Activated CD4-positive, CD25-positive, alpha-beta regulatory T cell treated with anti-CD3 and anti-CD28 coated beads, Interleukin-2, amount 50 U/mL, for 16 hours (primary cell): ENCODE measurements at regions not wholly inside any gene's neighbourhood (a gene's known extent, or its start where the extent isn't known, plus 50 kb on each side); places are given as distances from the start of the nearest gene placed in this dataset.
"Not testable (repeated sequence)": the region's sequence is repeated elsewhere in the genome, so short reads cannot be mapped to it uniquely, and the experiment has no call there.

ENCODE experiments used
- DNase-seq: peaks from one replicate; pipeline ENCODE4 v3.0.0-alpha.2; 2020; ENCODE audit warnings: low read depth, low spot score

DNA sequence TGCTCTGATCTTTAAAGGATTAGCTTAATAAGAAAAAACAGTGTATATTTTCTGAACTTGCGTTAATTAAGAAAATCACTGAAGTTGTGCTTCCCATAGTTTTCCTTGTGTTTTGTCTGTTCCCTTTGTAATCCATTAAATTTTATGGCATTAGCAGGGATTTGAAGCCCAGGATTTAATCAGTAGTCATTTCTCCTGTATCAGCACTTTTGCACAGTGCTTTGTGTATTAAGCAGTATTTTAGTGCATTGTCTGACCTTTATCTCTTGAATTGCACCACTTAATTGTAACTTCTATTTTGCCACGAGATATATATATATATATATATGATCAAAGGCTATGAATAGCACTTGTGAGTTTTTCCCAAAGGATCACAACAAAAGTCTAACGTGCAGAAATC lies 133.7 kb downstream of the S1PR1 start:
- no peak for DNase-seq

DNA sequence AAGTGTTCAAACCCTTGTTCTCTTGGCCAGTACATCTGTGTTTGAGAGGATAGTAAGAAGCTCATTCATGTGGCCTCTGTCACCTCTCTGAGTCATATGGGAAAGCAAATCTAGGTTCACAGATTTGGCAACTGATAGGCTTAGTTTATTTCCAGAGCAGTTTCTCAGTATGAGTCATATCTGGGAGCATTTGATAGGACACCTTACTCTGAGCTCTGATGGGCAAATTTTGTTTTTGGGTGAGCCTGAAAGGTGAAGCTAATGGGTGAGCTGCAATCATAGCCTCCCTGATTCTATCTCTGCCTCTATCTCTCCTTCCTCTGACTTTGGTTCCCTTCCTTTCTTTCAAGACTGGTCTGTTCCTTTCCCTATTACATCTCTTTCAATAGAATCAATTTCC lies 134.4 kb downstream of the S1PR1 start:
- no peak for DNase-seq

DNA sequence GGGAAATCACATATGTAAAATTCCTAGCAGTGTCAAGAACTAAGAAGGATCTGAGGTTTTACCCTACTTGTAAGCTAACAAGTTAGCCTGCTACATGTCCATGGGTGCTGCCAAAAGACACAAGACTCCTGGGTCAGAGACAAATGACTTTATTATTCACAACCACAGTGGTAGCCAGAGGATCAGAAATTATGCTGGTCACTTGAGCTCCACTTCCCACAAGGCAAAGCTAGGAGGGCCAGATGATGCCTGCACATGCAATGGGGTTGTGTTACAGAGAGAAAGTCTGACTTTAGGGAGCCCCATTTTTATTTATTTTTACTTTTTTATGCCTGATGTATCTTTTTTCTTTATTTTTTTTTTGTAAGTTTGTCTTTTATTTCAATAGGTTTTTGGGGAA lies 136.8 kb downstream of the S1PR1 start:
- DNase-seq, result no peak

DNA sequence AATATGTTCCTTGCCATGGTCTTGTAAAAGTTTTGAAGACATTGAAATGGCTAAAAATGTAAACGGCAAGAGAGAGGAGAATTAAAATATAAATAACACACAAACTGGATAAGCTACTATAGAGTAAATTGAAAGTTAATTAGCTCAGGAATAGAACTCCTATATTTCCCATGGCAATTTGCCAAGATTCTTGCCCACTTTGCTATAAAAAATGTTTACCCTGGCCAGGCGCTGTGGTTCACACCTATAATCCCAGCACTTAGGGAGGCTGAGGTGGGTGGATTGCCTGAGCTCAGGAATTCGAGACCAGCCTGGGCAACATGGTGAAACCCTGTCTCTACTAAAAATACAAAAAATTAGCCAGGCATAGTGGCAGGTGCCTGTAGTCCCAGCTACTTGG lies 138.6 kb downstream of the S1PR1 start:
- not testable (repeated sequence) for DNase-seq

DNA sequence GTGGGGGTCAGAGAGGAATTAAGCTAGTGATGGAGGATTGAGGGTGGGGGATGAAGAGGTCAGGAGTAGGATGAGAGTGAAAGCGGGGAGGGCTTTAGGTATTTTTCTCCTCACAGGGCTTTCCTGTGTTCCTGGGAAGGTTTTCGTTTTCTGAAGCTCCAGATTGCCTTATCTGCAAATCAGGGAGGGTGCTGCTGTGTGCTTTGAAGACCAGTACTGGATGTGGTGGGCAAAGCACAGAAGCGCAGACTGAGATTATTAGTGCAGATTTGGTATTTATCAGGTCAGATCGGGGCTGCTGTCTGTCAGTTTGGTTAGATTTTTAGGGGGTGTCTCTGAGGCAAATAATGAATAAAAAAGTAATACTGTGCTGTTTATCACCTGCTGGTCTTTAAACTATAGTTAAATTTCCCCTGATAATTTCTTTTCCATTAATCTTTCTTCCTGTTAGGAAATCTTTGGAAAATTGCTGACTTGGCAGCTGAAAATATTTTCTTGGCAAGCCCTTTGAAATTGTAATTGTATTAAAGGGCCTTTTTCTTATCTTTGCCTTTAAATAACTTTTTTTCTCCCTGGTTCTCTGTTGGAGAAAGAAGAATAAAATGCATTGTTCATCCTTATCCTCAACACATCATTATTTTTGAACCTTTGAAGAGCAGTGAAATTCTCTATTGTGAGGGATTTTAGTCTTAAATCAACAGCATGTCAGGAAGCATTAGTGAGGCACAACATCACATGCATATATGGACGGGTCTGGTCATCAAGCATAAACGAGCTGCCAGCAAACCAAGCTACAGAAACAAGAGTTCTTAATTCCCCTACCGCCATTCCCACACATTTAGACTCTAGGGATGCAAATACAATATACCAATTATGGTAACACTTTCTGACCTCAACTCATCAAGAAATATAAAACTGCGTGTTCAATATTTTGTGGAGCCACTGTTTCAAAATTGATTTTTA lies 139.6 kb downstream of the S1PR1 start:
- no peak for DNase-seq

DNA sequence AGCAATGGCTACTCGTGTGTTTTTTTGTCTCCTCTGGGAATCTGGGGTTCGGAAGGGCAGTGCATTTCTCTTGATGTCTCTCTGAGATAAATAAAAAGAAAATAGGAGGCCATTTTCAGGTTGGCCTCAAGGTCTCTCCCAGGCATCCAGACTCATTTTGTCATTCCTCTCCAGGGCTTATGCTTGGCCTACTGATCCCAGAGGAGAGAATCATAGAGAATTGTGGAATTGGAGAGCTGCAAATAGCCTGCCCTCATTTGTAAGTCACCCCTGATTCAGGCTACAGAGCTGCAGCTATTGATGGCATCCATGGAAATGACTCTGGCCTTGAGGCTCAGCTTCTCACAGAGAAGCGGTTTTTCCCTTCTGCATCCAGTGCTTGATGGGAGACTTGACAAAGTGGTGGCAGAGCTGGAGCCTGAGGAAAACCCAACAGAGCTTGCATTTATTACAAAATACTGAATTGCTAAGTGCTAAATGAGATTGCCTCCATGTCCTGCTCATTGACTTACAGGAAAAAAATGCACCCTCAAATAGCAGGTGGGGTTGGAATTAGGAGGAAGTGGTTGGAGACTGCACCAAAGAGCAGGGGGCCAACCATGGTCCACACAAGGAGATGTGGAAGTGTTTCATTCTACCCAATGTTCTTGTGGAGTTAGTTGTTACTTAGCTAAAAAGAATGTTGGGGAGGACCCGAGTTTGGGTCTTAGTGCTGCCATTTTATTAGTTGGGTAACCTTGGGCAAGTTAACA lies 140.4 kb downstream of the S1PR1 start:
- DNase-seq, result no peak

DNA sequence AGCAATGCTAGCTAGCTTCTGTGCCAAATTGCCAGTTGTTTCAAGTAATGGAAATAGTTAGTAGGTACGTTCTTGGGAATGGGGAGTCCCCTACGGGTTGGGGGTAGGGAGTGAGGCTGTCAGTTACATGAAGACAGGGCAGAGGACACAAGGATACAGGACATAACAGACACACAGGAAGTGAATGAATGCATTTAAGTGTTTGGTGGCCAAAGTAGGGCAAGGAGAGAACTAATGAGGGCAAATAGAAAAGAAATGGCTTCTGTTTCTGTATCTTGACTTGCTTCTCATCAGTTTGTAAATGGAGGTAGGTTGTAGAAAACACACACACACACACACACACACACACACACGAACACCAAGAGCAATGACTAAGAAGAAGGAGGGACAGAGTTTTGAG lies 142.2 kb downstream of the S1PR1 start:
- no peak for DNase-seq

DNA sequence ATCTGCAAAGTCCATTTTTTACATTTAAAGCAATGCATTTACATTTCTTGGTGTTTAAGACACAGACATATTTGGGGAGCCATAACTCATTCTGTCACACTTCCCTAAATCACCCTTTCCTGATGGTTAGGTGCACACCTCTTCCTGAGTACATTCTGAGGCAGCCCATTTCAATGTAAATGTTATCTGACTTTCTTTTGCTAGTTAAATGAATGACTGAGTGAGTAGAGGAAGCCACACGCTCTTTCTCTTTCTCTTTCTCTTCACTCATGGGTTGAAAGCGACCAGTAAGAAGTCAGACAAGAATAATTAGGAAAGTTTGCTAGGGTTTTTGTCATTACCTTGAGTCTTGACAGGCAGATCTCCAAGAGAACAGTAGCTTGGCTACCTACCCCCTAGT lies 143.1 kb downstream of the S1PR1 start:
- no peak for DNase-seq

DNA sequence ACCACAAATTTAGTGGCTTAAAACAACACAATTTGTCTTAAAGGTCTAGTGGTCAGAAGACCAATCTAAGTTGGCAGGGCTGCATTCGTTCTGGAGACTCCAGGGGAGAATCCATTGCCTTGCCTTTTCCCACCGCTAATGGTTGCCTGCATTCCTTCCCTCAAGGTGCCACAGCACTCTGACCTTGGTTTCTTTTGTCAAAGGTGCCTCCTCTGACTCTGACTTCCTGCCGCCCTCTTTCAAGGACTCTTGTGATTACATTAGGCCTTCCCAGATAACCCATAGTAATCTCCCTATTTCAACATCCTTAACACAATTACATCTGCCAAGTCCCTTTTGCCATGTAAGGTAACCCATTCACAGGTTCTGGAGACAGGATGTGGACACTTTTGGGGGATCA lies 145.3 kb downstream of the S1PR1 start:
- DNase-seq, result no peak

DNA sequence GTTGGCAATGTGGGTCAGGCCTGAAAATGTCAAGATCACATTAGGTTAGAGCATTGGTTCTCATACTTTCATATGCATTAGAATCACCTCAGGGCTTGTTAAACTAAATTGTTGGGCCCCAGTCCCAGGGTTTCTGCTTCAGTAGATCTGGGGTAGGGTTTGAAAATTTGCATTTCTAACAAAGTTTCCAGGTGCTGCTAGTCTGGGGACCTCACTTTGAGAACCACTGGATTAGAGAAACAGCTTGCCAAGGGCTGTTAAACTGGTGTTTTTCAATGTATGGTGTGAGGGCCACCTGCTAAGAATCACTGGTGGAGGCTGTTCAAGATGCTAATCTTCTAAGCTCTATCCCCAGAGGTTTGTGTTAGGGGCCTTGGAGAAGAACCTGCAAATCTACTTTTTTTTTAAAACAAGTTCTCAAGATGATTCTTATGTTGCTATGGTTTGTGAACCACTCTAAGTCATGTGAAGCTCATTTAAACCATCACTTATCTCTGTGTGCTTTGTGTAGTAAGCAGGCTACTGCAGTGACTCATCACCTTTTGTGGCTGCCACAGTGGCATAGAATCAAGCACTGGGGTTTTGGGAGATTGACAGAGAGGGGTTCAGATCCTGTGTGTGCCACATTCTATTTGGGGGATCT lies 152.2 kb downstream of the S1PR1 start:
- no peak for DNase-seq

DNA sequence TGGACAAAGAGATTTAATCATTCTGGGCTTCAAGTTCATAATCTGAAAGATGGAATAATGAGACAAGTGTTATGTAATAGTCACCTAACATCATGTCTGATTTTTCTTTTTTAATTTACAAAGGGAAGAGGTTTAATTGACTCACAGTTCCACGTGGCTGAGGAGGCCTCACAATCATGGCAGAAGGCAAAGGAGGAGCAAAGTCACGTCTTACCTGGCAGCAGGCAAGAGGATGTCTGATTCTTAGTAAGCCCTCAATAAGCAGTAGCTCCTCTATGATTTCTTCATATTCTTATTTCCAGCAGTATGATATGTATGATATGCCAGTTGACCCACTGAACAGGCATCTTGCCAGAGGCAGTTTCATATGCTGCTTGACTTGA lies 152.7 kb downstream of the S1PR1 start:
- DNase-seq, result no peak

DNA sequence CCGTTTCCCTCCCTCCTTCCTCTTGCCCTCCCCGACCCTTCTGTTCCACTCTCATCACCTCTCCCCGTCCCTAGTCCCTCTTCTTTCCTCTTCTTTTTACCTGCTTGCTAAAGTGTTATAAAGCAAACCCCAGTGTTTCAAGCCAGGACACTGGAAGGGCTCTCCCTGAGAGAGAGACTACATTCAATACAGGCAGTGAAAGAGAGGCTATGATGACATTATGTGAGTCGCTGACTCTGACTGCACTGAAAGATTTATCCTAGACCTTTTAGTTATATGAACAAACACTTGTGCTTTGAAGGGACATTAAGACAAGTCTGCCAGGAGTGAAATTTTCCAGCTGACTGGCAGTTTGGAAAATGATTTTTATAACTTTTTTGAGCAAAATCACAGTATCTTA lies 155.7 kb downstream of the S1PR1 start:
- no peak for DNase-seq

DNA sequence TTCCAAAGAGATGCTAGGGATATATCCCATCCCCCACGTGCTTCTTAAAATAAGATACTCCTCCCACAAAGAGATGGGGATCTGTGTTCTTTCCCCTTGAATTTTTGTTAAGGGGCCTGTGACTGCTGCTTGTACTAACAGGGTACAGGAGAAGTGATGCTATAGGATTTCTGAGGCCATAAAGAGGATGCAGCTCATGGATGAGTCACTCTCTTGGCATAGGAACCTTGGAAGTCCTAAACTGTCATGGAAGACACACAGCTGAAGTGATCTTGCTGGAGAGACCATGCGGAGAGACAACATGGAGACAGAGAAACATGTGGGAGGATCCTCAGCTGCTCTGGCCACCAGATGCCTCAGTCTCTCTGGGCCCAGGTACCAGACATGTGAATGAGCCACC lies 157.2 kb downstream of the S1PR1 start:
- DNase-seq, result no peak

DNA sequence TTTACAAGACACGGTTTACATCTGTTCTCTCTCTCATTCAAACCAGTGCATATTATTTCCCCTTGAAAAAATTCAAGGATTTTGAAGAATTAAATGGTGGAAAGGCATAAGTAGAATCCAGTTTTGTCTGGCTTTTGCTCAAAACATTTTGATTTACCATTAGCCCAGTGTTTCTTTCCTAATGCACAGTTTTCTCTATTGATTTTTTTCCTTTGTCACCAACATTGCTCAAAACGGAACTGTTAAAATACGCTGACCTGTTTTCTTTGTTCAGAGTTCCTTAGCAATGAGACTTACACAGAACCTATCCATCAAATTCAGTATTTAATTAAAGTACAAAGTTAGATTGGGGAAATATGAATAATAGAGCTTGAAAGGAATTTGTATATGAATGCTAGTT lies 162.4 kb downstream of the S1PR1 start:
- no peak for DNase-seq

DNA sequence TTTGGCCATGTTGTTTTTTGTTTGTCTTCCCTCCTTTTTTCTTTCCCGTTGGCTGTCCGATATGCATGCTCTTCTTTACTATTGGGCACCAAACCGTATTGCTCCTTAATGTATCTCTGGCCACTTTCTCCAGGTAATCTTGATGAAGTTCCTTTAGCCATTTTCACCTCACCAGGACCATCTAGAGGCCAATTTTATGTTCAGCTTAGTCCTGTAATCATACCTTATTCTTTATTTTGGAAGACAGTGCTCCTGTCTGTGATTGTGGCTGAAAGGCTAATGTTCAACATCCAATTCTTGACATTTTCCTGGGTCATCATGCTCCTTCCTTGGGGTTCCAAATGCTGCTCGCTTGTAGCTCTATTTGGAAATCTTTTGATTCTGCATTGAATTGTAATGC lies 169.5 kb downstream of the S1PR1 start:
- DNase-seq, result no peak

DNA sequence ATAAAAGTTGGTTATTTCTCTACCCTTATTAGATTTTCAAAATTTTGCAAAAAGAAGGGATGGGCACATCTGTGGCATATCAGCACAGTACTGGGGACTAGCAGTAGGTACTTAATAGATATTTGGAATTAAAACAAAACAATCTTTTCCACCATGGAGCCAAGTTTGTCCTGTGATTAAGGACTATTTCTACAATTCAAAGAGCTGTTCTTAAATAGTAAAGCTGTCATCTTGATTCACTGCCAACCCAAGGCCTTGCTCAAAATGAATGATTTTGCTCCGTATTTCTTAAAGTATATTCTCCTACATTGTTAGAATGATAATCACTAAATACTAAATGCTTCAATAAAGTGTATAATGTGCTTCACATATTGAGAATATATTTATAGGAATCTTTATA lies 169.9 kb downstream of the S1PR1 start:
- DNase-seq, result no peak

DNA sequence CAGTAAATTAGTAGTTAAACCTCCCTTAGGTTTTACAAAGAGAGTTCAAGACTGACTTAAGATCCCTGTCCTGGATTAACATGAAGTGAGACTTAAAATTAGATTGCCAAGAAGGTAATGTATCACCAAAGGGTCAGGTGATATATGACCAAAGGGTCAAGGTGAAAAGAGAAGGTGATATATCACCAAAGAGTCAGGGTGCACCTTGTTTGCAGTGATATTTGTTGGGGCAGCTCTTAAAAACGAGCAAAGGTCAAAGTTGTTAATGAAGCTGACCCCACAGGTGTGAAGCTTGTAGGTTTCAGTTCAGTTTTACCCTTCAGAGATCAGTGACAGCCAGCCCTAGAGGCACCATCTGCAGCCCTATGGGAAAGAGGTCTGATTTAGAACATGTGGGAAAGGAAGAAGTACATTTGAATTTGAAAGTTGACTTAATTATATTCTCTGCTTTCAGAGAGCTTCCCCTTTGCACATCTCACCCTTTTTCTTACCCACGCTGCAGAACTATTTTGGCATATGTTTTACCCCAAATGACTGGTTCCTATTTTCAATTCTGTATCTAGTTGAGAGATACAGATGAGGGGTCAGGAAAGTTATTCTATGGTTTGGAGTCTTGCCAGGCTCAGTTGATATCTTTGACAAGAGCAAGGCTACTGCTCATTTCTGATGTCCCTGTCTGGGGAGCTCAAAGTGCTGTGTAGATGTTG lies 170.8 kb downstream of the S1PR1 start:
- no peak for DNase-seq

DNA sequence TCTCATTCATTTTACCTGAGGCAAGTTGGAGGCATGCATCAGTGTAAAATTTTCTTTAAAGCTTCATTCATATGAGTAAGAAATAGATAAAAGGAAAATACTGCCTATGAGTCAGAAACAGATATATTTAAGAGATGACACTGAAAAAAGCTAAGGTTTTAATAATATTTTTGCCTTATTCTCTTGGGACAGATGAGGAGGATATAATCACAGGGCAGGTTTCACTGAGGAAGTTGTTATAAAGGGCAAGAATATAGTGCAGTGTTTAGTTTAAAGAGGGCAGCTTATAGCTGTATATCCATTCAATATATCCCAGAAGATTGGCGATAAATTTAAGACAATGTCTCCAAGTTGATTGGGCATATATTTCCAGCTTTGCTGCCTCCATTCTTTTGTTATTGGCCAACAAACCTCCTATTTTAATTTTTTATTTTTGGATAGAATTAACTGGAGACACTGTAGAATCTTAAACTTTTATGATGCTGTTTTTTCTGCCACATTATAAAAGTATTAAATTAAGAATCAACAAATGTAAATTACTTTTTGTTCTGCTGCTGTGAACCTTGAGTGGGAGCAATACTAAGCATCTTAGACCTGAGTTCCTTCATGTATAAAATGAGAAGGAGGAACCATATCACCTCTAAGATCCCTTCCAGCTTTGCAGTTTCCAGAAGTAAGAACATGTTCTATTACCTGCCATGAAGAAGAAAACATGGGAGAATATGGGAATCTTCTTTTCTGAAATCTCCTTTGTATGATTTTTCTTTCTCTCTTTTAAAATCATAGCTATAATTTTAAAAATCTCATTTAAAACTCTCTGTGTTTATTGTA lies 171.6 kb downstream of the S1PR1 start:
- DNase-seq, result no peak

DNA sequence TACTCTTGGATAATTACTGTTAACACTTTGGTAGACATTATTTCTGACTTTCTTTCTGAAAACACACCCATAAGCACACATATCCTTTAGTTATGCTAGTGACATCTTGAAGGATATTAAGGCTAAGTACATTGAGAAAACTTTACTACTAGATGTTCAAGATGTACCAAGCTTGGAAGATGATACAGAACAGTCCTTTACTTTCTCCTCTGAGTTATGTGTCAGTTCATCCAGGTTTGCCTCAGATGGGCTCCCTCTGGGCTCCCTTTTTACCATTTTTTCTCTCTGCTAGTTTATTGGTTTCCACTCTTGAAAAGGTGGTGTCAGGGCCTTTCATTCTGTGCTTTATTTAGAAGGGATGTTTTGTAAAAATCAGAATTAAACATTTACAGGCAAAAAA lies 172.3 kb downstream of the S1PR1 start:
- DNase-seq, result no peak

DNA sequence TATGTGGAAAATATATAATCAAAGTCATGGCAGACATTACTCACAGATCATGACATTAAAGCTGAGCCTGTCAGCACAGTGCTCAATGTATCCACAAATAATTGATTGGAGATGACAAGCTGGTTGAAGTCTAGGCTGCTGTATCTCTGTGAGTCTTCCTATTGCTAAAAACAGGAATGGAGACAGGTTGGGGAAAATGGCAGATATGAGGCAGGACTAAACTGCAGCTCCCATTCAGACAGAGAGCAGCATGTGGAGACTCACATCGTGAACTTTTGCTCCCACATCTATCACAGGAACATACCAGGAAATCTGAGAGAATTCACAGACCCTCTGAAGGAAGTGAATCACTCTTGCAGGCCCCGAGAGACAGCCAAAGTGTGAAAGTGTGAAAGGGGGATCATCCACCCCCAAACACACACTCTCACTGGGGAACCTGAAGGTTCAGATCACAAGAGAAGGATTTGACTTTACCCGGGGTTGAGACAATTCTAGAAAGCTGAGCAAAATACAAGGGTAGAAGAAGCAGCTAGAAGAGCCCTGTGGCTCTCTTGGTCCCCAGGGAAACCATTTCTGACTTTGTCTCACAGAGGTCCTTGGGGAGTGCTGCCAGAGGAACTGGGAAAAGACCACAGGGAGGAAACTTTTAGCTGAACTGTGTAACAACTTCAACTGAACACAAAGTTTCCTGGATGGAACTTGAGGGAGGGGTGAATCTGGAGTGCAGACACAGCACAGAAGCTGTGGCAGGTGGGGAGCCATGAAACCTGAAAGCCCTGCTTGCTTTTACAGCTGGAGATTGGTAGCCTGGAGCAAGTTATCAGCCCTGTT lies 173.4 kb downstream of the S1PR1 start:
- no peak for DNase-seq
